ENCODE measurements at regions not wholly inside any gene's neighbourhood (a gene's known extent, or its start where the extent isn't known, plus 50 kb on each side); places are given as distances from the start of the nearest gene placed in this dataset.

DNA sequence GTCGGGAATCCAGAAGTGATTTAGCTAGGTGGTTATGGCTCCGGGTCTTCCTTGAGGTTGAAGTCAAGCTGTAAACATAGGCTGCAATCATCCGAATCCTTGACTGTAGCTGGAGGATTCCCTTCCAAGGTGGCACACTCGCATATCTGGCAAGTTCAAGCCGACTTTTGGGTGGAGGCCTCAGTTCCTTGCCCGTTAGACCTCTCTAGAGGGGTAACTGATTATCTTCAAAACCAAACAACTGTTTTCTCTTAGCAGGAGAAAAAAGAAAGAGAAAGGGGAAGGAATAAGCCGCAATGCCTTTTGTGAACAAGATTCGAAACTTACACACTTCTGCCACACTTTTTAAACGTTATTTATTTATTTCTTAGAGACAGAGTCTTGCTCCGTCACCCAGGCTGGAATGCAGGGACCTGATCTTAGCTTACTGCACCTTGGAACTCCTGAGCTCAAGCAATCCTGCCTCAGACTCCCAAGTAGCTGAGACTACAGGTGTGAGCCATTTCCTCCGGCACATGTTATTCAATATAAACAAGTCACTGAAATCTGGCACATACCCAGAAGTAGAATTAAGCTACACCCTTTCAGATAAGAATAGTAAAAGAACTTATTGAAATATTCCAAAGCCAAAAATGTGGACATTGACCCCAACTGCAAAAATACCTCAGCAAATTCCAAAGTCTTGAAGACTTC lies 76.3 kb downstream of the HFE start:
- H3K4me2 ChIP-seq (ENCODE audit: low read length): no peak overlapping the region
- H3K27me3 ChIP-seq (ENCODE audit: low read depth, low read length): no peaks in the 10 kb centered on the region
- peaks cover 10% of the 10 kb centered on the region for H3K4me1 ChIP-seq (ENCODE audit: low read length)
- H3K9me3 ChIP-seq (ENCODE audit: insufficient read depth, low read length): no peaks in the 10 kb centered on the region
- no peak overlapping the region for H3K27ac ChIP-seq (ENCODE audit: low read length)
- peaks cover 4% of the 10 kb centered on the region; the same call in 1 of the 2 replicates for H3K79me2 ChIP-seq (ENCODE audit: low read length)
- TF ChIP-seq EZH2phosphoT487 (IDR thresholded peaks at IDR 0.05; ENCODE audit: low read depth): no peak
- TF ChIP-seq, protein P1, sequence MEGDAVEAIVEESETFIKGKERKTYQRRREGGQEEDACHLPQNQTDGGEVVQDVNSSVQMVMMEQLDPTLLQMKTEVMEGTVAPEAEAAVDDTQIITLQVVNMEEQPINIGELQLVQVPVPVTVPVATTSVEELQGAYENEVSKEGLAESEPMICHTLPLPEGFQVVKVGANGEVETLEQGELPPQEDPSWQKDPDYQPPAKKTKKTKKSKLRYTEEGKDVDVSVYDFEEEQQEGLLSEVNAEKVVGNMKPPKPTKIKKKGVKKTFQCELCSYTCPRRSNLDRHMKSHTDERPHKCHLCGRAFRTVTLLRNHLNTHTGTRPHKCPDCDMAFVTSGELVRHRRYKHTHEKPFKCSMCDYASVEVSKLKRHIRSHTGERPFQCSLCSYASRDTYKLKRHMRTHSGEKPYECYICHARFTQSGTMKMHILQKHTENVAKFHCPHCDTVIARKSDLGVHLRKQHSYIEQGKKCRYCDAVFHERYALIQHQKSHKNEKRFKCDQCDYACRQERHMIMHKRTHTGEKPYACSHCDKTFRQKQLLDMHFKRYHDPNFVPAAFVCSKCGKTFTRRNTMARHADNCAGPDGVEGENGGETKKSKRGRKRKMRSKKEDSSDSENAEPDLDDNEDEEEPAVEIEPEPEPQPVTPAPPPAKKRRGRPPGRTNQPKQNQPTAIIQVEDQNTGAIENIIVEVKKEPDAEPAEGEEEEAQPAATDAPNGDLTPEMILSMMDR (IDR thresholded peaks at IDR 0.05; ENCODE audit: low read depth, low read length): no peak
- H3K4me3 ChIP-seq (ENCODE audit: low read length): no peak overlapping the region
- no peaks in the 10 kb centered on the region for H3K36me3 ChIP-seq (replicated peaks; ENCODE audit: low read depth, low read length)
- no peak overlapping the region for H3K9ac ChIP-seq (ENCODE audit: low read length)
- H4K20me1 ChIP-seq (ENCODE audit: insufficient read depth, low read length): no peaks in the 10 kb centered on the region
- H2AFZ ChIP-seq (ENCODE audit: low read depth, low read length): no peak overlapping the region

DNA sequence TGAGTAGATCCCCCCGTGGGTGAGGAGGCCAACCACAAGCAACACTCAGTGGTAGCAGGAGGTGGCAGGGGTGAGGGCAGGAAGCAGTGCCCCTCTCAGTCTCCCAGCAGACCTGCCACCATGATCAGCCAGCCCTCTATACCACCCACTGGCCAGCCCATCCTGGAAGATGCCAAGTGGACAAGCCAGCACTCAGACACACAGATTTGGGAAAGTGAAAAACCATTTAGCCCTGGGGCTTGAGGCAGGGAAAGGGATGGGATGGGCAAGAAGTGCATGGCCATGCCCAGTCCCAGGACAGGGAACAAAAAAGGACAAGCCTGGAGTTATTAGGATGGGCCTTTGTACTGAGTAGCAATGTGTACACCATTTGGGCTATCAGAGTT lies 76.9 kb downstream of the HFE start:
- H3K9ac ChIP-seq (ENCODE audit: low read length): no peak overlapping the region
- H3K4me1 ChIP-seq (ENCODE audit: low read length): peaks cover 10% of the 10 kb centered on the region
- no peak overlapping the region for H2AFZ ChIP-seq (ENCODE audit: low read depth, low read length)
- no peak overlapping the region for H3K27ac ChIP-seq (ENCODE audit: low read length)
- TF ChIP-seq EZH2phosphoT487 (IDR thresholded peaks at IDR 0.05; ENCODE audit: low read depth): no peak
- TF ChIP-seq, protein P1 (IDR thresholded peaks at IDR 0.05; ENCODE audit: low read depth, low read length): no peak
- H3K9me3 ChIP-seq (ENCODE audit: insufficient read depth, low read length): no peaks in the 10 kb centered on the region
- H4K20me1 ChIP-seq (ENCODE audit: insufficient read depth, low read length): no peaks in the 10 kb centered on the region
- H3K36me3 ChIP-seq (replicated peaks; ENCODE audit: low read depth, low read length): no peaks in the 10 kb centered on the region
- no peak overlapping the region for H3K4me3 ChIP-seq (ENCODE audit: low read length)
- H3K4me2 ChIP-seq (ENCODE audit: low read length): no peak overlapping the region
- peaks cover 4% of the 10 kb centered on the region; the same call in 1 of the 2 replicates for H3K79me2 ChIP-seq (ENCODE audit: low read length)
- H3K27me3 ChIP-seq (ENCODE audit: low read depth, low read length): no peaks in the 10 kb centered on the region

DNA sequence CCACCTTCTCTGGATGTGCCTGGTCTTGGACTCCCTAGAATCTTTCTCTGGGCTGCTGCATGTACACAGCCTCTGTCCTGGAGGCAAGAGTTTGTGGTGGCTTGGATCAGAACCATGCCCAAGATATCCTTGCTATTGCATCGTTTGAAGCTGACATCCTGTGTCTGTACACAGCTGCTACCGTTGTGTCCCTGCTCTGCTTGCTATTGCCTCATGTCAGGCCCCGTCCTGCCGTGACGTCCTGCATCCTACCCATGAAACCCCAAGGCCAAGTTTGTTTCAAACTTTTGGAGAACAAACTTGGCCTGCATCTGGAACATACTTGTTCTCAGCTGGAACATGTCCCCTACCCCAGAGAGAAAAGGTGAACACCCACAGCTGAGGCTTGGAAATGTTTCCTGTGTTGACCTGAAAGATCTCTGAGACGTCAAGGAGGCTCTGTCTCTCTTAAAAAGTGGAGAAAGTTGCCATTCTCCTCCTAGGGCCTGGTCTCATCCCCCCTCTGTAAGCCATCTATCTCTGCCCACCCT lies 78.1 kb downstream of the HFE start:
- Histone ChIP-seq H3K27ac (ENCODE audit: low read length) (no peak overlapping the region), H3K27me3 (ENCODE audit: low read depth, low read length) (no peaks in the 10 kb centered on the region), H3K4me1 (ENCODE audit: low read length) (peaks cover 8% of the 10 kb centered on the region), H3K9ac (ENCODE audit: low read length) (no peak overlapping the region), H3K36me3 (replicated peaks; ENCODE audit: low read depth, low read length) (no peaks in the 10 kb centered on the region), H3K9me3 (ENCODE audit: insufficient read depth, low read length) (no peaks in the 10 kb centered on the region), H4K20me1 (ENCODE audit: insufficient read depth, low read length) (no peaks in the 10 kb centered on the region), H2AFZ (ENCODE audit: low read depth, low read length) (no peak overlapping the region), H3K79me2 (ENCODE audit: low read length) (no peaks in the 10 kb centered on the region), H3K4me3 (ENCODE audit: low read length) (no peak overlapping the region), H3K4me2 (ENCODE audit: low read length) (no peak overlapping the region)
- TF ChIP-seq, protein P1 (IDR thresholded peaks at IDR 0.05; ENCODE audit: low read depth, low read length): no peak
- TF ChIP-seq EZH2phosphoT487 (IDR thresholded peaks at IDR 0.05; ENCODE audit: low read depth): no peak

DNA sequence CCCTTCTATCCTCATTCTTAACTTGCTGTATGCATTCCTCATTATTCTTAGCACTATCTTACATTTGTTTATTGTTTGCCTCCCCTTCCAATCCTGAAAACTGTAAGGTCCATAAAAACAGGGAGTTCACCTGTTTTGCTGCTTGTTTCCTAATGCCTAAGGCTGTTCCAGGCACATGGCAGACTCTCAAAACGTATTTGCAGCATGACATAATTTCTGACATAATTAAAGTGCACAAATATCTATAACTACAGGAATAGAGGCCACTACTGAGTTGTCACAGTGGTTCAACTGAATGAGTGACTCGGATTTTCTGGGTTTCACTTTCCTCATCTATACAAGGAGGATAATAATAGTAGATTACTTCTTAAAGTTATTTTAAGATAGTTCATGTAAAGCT lies 83.0 kb downstream of the HFE start:
- Histone ChIP-seq H3K9me3 (ENCODE audit: insufficient read depth, low read length) (no peaks in the 10 kb centered on the region), H3K36me3 (replicated peaks; ENCODE audit: low read depth, low read length) (no peaks in the 10 kb centered on the region), H3K79me2 (ENCODE audit: low read length) (peaks cover 7% of the 10 kb centered on the region; the same call in 1 of the 2 replicates), H3K27ac (ENCODE audit: low read length) (peak overlapping the region; percentile 97), H2AFZ (ENCODE audit: low read depth, low read length) (no peak overlapping the region), H3K4me1 (ENCODE audit: low read length) (peaks cover 21% of the 10 kb centered on the region), H3K27me3 (ENCODE audit: low read depth, low read length) (no peaks in the 10 kb centered on the region), H3K4me3 (ENCODE audit: low read length) (peak overlapping the region; percentile 97; the same call in 1 of the 2 replicates), H4K20me1 (ENCODE audit: insufficient read depth, low read length) (no peaks in the 10 kb centered on the region), H3K9ac (ENCODE audit: low read length) (0 out of 2 replicates have a peak overlapping the region, but pooled peaks have one; percentile 64), H3K4me2 (ENCODE audit: low read length) (peak overlapping the region; percentile 87)
- no peak for TF ChIP-seq EZH2phosphoT487 (IDR thresholded peaks at IDR 0.05; ENCODE audit: low read depth)
- TF ChIP-seq, protein P1 (IDR thresholded peaks at IDR 0.05; ENCODE audit: low read depth, low read length): no peak
